ENCODE measurements at regions not wholly inside any gene's neighbourhood (a gene's known extent, or its start where the extent isn't known, plus 50 kb on each side); places are given as distances from the start of the nearest gene placed in this dataset.
A peak's percentile ranks its signal among the peaks of the same experiment; 100 is the strongest.

DNA sequence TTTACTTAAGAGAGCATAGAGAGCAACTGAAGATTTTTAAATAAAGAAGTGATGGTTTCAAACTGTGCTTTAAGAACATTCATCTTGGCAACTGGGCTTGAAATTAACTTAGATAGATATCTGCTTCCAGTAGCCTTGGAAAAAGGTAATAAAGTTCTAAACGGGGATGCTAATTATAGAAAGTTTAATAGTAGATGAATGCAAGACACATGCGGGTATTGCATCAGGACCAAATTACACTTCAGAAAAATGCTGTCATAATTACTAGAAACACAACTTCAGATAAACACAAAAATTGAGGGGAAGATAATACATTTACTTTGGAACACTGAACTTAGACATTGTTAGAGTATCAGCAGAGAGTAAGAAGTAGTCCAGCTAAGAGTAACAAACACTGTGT lies 227.7 kb upstream of the SNX2 start:
- no TSS peak for BruUV-seq (replicated peaks)
- Histone ChIP-seq H2AFZ (ENCODE audit: low read depth, low read length) (no peak overlapping the region), H3K27ac (ENCODE audit: insufficient read depth, low read depth, low read length) (no peak overlapping the region), H3K9me3 (replicated peaks; ENCODE audit: control insufficient read depth, insufficient read depth, low read length) (no peaks in the 10 kb centered on the region), H4K20me1 (replicated peaks; ENCODE audit: control insufficient read depth, extremely low read depth, insufficient read depth, low read length) (no peaks in the 10 kb centered on the region), H3K79me2 (ENCODE audit: control insufficient read depth, insufficient read depth, low read length) (no peaks in the 10 kb centered on the region), H3K36me3 (ENCODE audit: control insufficient read depth in 2 of 2, extremely low read depth in 1 of 2, insufficient read depth in 2 of 2, low read length in 2 of 2) (no peaks in the 10 kb centered on the region), H3K9me1 (replicated peaks; ENCODE audit: control insufficient read depth, extremely low read depth, insufficient read depth, low read length) (no peaks in the 10 kb centered on the region), H3K4me1 (ENCODE audit: control insufficient read depth, extremely low read depth, insufficient read depth, low read length) (no peaks in the 10 kb centered on the region), H3K4me2 (ENCODE audit: insufficient read depth, low read length) (no peak overlapping the region), H3K4me3 (replicated peaks in 1 of 3; ENCODE audit: insufficient read depth in 1 of 3, low read depth in 1 of 3, low read length in 3 of 3) (no peak overlapping the region), H3K27me3 (ENCODE audit: control insufficient read depth in 2 of 2, insufficient read depth in 2 of 2, low read length in 2 of 2) (no peaks in the 10 kb centered on the region), H3K9ac (replicated peaks; ENCODE audit: extremely low read depth, insufficient read depth, low read length) (no peak overlapping the region)
- TF ChIP-seq, protein P1, sequence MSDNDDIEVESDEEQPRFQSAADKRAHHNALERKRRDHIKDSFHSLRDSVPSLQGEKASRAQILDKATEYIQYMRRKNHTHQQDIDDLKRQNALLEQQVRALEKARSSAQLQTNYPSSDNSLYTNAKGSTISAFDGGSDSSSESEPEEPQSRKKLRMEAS (IDR thresholded peaks at IDR 0.05; ENCODE audit: insufficient read depth, insufficient read length) = no peak
- TF ChIP-seq FOS (IDR thresholded peaks at IDR 0.05; ENCODE audit: borderline replicate concordance, insufficient read depth, low read length) (no peak), EZH2 (IDR thresholded peaks at IDR 0.05; ENCODE audit: borderline replicate concordance, low read depth, low read length, severe bottlenecking) (no peak), JUN (IDR thresholded peaks at IDR 0.05; ENCODE audit: borderline replicate concordance, insufficient read depth, insufficient read length, low read depth) (no peak), GATA2 (IDR thresholded peaks at IDR 0.05; ENCODE audit: insufficient read depth, insufficient read length, low read depth, low read length) (no peak), MYC (IDR thresholded peaks at IDR 0.05; ENCODE audit: low read depth, low read length) (no peak), POLR2AphosphoS5 (IDR thresholded peaks at IDR 0.05; ENCODE audit: insufficient read depth, low read depth, low read length) (no peak), POLR2A (IDR thresholded peaks at IDR 0.05; ENCODE audit: low read depth, low read length) (no peak)
- TF ChIP-seq, protein P2, sequence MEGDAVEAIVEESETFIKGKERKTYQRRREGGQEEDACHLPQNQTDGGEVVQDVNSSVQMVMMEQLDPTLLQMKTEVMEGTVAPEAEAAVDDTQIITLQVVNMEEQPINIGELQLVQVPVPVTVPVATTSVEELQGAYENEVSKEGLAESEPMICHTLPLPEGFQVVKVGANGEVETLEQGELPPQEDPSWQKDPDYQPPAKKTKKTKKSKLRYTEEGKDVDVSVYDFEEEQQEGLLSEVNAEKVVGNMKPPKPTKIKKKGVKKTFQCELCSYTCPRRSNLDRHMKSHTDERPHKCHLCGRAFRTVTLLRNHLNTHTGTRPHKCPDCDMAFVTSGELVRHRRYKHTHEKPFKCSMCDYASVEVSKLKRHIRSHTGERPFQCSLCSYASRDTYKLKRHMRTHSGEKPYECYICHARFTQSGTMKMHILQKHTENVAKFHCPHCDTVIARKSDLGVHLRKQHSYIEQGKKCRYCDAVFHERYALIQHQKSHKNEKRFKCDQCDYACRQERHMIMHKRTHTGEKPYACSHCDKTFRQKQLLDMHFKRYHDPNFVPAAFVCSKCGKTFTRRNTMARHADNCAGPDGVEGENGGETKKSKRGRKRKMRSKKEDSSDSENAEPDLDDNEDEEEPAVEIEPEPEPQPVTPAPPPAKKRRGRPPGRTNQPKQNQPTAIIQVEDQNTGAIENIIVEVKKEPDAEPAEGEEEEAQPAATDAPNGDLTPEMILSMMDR (IDR thresholded peaks at IDR 0.05; ENCODE audit: extremely low read depth in 1 of 2, insufficient read depth in 1 of 2, low read depth in 1 of 2, low read length in 2 of 2) = no peak
- FAIRE-seq (peak; percentile 38), DNase-seq (ENCODE audit: low read depth, low spot score) (no peak)
- dilution Hi-C loops (cut with MboI; ENCODE audit: extremely low pct_ligation_motif_present, low sequenced_read_pairs) = no loop called here
- ChIA-PET POLR2A (no interaction called here), CTCF (interaction anchor here (1.0 kb wide), 1 partner anchor 8 kb away, joined by 3 read pairs; no protein-coding TSS in a partner anchor)
- intact Hi-C loops (cut with micrococcal nuclease) = no loop called here
